GM12878 (cell line): ENCODE measurements at regions not wholly inside any gene's neighbourhood (a gene's known extent, or its start where the extent isn't known, plus 50 kb on each side); places are given as distances from the start of the nearest gene placed in this dataset.

Experiments
- ATAC-seq: fragments of 200-7000 bp; cut with Tn5 transposase; 3 replicates; pipeline ENCODE4 v1.9.1; 2020; ENCODE audit warnings: mild to moderate bottlenecking, moderate library complexity
- BruUV-seq: library from RNA; stranded (reverse); fragments of 400-500 nt; replicated peaks from 2 replicates; lab custom pipeline; 2021; lab: Mats Ljungman, UMichigan
- CTCF ChIA-PET: fragments of 300-600 bp; sonication (Branson Sonifier 250); formaldehyde crosslinking; extraction: SDS; loops from one replicate; lab custom pipeline; 2021; ENCODE audit warnings: inconsistent platforms; lab: Yijun Ruan, JAX
- POLR2A ChIA-PET: fragments of 350-600 bp; formaldehyde crosslinking; extraction: SDS; loops from one replicate; lab custom pipeline; 2021; ENCODE audit warnings: inconsistent platforms; lab: Charles Lee
- RAD21 ChIA-PET: fragments of 300-600 bp; sonication (Branson Sonifier 250); formaldehyde crosslinking; loops from one replicate; lab custom pipeline; 2023; ENCODE audit warnings: antibody characterized with exemption; ENCODE audit not compliant: unreplicated experiment; lab: Charles Lee
- SMC1A ChIA-PET: fragments of 300-600 bp; sonication (Branson Sonifier 250); formaldehyde crosslinking; loops from one replicate; lab custom pipeline; 2023; ENCODE audit not compliant: unreplicated experiment, uncharacterized antibody; lab: Charles Lee
- DNase-seq: peaks from one replicate; pipeline ENCODE4 v3.0.0-alpha.2; 2011; ENCODE audit warnings: low read depth, low spot score
- FAIRE-seq: peaks from 3 replicates; lab custom pipeline; 2011; peaks lifted over from hg19 to GRCh38; lab: Jason Lieb, UNC
- H2AFZ ChIP-seq: 2 replicates; pipeline ENCODE4 v1.6.0; 2011; ENCODE audit warnings: low read depth, low read length, control low read depth; ENCODE audit not compliant: control insufficient read depth
- H3K27ac ChIP-seq: 2 replicates; pipeline ENCODE4 v1.5.1; 2011; ENCODE audit warnings: control low read depth; ENCODE audit not compliant: control insufficient read depth, insufficient read depth
- H3K27me3 ChIP-seq, 2 experiments: replicated peaks in 1 of 2; 2 replicates each; pipeline versions ENCODE4 v1.6.0 to v1.6.1; 2011; ENCODE audit warnings: low read length in 1 of 2; ENCODE audit not compliant: control insufficient read depth in 2 of 2, insufficient read depth in 2 of 2
- H3K36me3 ChIP-seq, 2 experiments: 2 replicates each; pipeline ENCODE4 v1.5.1; 2011; ENCODE audit warnings: low read length in 1 of 2; ENCODE audit not compliant: control insufficient read depth in 2 of 2, insufficient read depth in 2 of 2
- H3K4me1 ChIP-seq: 2 replicates; pipeline ENCODE4 v1.6.1; 2011; ENCODE audit warnings: mild to moderate bottlenecking, low read length, moderate library complexity, mixed read lengths; ENCODE audit not compliant: control insufficient read depth, insufficient read depth
- H3K4me2 ChIP-seq: 2 replicates; pipeline ENCODE4 v1.6.0; 2011; ENCODE audit warnings: control low read depth; ENCODE audit not compliant: control insufficient read depth, insufficient read depth
- H3K4me3 ChIP-seq: fragments of 200-600 bp; sonication (generic); 2 replicates; pipeline ENCODE4 v1.5.1; 2016
- H3K79me2 ChIP-seq: 2 replicates; pipeline ENCODE4 v1.6.0; 2011; ENCODE audit warnings: low read length; ENCODE audit not compliant: control insufficient read depth, insufficient read depth
- H3K9ac ChIP-seq: 2 replicates; pipeline ENCODE4 v1.8.0; 2011; ENCODE audit warnings: low read length, control low read depth, mixed read lengths; ENCODE audit not compliant: control insufficient read depth, insufficient read depth
- H3K9me3 ChIP-seq: replicated peaks from 3 replicates; pipeline ENCODE4 v1.5.1; 2011; ENCODE audit warnings: mild to moderate bottlenecking, low read length; ENCODE audit not compliant: control insufficient read depth, insufficient read depth
- H4K20me1 ChIP-seq: 2 replicates; pipeline ENCODE4 v1.6.0; 2011; ENCODE audit not compliant: control insufficient read depth, insufficient read depth
- ASH2L ChIP-seq: fragments of 300-600, 200-600 bp; sonication (generic); IDR thresholded peaks from 2 replicates; pipeline ENCODE4 v1.6.1; 2017; ENCODE audit warnings: low read depth, mild to moderate bottlenecking, borderline replicate concordance
- CEBPB ChIP-seq, 2 experiments: fragments of 150-350 bp in 1 of 2; IDR thresholded peaks; 2 replicates each; pipeline ENCODE4 v1.6.1; 2012 to 2014; ENCODE audit warnings: low read depth in 2 of 2, low read length in 2 of 2, borderline replicate concordance in 1 of 2, inconsistent platforms in 1 of 2
- EED ChIP-seq: sonication (generic); IDR thresholded peaks from 2 replicates; pipeline ENCODE4 v1.6.1; 2016; ENCODE audit warnings: antibody characterized with exemption, low read depth
- EGR1 ChIP-seq, 2 experiments: IDR thresholded peaks; 1 replicate in 1 of 2; 2 replicates in 1 of 2; pipeline ENCODE4 v1.6.1; 2011 to 2012; ENCODE audit warnings: low read depth in 2 of 2, low read length in 2 of 2, borderline replicate concordance in 1 of 2, mild to moderate bottlenecking in 1 of 2, moderate library complexity in 1 of 2
- EP300 ChIP-seq, 2 experiments: fragments of 150-350 bp in 1 of 2; IDR thresholded peaks; 2 replicates each; pipeline ENCODE4 v1.6.1; 2011 to 2012; ENCODE audit warnings: low read depth in 2 of 2, low read length in 2 of 2, borderline replicate concordance in 1 of 2, improper control_type of control experiment in 1 of 2, inconsistent platforms in 1 of 2; ENCODE audit not compliant: control insufficient read depth in 1 of 2
- ESRRA ChIP-seq: IDR thresholded peaks from 2 replicates; pipeline ENCODE4 v1.6.1; 2012; ENCODE audit warnings: mild to moderate bottlenecking, low read length, improper control_type of control experiment
- HDGF ChIP-seq: fragments of 450-650 bp; IDR thresholded peaks from 2 replicates; pipeline ENCODE4 v1.6.1; 2016; ENCODE audit warnings: antibody characterized with exemption
- IKZF1 ChIP-seq: fragments of 450-650 bp; conservative IDR thresholded peaks from 2 replicates; pipeline ENCODE4 v1.6.1; 2017; ENCODE audit warnings: antibody characterized with exemption, mild to moderate bottlenecking
- IRF4 ChIP-seq: IDR thresholded peaks from 2 replicates; pipeline ENCODE4 v1.6.1; 2011; ENCODE audit warnings: low read depth, low read length
- NFYA ChIP-seq: IDR thresholded peaks from 2 replicates; pipeline ENCODE4 v1.6.1; 2011; ENCODE audit warnings: low read depth, mild to moderate bottlenecking, low read length, improper control_type of control experiment, borderline replicate concordance
- NR2F1 ChIP-seq: fragments of 450-650 bp; conservative IDR thresholded peaks from 2 replicates; pipeline ENCODE4 v1.6.1; 2017; ENCODE audit warnings: mild to moderate bottlenecking
- PAX5 ChIP-seq: IDR thresholded peaks from 2 replicates; pipeline ENCODE4 v1.6.1; 2011; ENCODE audit warnings: low read depth, low read length, borderline replicate concordance
- PML ChIP-seq: IDR thresholded peaks from 2 replicates; pipeline ENCODE4 v1.6.1; 2012; ENCODE audit warnings: low read length, inconsistent platforms
- RBBP5 ChIP-seq: fragments of 200-600 bp; sonication (generic); conservative IDR thresholded peaks from 2 replicates; pipeline ENCODE4 v1.6.1; 2016
- SMAD1 ChIP-seq: fragments of 450-650 bp; IDR thresholded peaks from 2 replicates; pipeline ENCODE4 v1.6.1; 2018; ENCODE audit warnings: mild to moderate bottlenecking, low read depth; ENCODE audit not compliant: partially characterized antibody
- SREBF2 ChIP-seq: IDR thresholded peaks from 2 replicates; pipeline ENCODE4 v1.6.1; 2012; ENCODE audit warnings: mild to moderate bottlenecking, low read length
- SRF ChIP-seq, 2 experiments: IDR thresholded peaks; 2 replicates each; pipeline ENCODE4 v1.6.1; 2011; ENCODE audit warnings: low read depth in 2 of 2, low read length in 2 of 2, mild to moderate bottlenecking in 1 of 2, moderate library complexity in 1 of 2
- WRNIP1 ChIP-seq: IDR thresholded peaks from 2 replicates; pipeline ENCODE4 v1.6.1; 2011; ENCODE audit warnings: low read depth, low read length, improper control_type of control experiment, borderline replicate concordance
- WGBS: methylation state at CpG from one replicate; pipeline ENCODE4 v1.1.6; 2016; ENCODE audit warnings: low lambda C conversion rate; ENCODE audit not compliant: insufficient replicate concordance, insufficient coverage; ENCODE audit errors: missing lambda C conversion rate; 5-methylcytosine and 5-hydroxymethylcytosine counted together
- in situ Hi-C: fragments of 300-500 bp; cut with MboI; formaldehyde crosslinking; loops from 9 replicates; pipeline ENCODE4 v1.14.3; 2018; ENCODE audit warnings: mixed read lengths
- intact Hi-C: fragments of 100-400 bp; cut with micrococcal nuclease; formaldehyde crosslinking; loops from one replicate; pipeline ENCODE4 v1.14.2; 2022; ENCODE audit not compliant: unreplicated experiment
- TF ChIP-seq, protein P1 (sequence below): fragments of 150-350 bp; IDR thresholded peaks from 2 replicates; pipeline ENCODE4 v1.6.1; 2016; ENCODE audit warnings: low read depth, low read length
- TF ChIP-seq, protein P2 (sequence below): fragments of 450-650 bp; IDR thresholded peaks from 2 replicates; pipeline ENCODE4 v1.6.1; 2017; ENCODE audit warnings: mild to moderate bottlenecking

DNA sequence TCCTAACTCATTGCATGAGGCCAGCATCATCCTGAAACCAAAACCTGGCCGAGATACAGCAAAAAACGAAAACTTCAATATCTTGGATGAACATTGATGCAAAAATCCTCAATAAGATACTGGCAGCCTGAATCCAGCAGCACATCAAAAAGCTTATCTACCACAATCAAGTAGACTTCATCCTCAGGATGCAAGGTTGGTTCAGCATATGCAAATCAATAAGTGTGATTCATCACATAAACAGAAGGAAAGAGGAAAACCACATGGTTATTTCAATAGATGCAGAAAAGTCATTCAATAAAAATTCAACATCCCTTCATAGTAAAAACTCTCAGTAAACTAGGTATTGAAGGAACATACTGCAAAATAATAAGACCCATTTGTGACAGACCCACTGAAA is 56.5 kb upstream of the PPFIA2 start:
- BruUV-seq, result no TSS peak
- no peak overlapping the region for H3K9ac ChIP-seq
- no peak overlapping the region for H3K4me2 ChIP-seq
- DNase-seq (no peak), FAIRE-seq (no peak), ATAC-seq (no peak)
- WGBS, result 58% methylated on average over 2 of the region's 2 CpGs
- H3K36me3 ChIP-seq, result no peaks in the 10 kb centered on the region
- CTCF ChIA-PET, result no interaction called here
- POLR2A ChIA-PET, result no interaction called here
- H3K27me3 ChIP-seq, result no peaks in the 10 kb centered on the region
- intact Hi-C loops (no loop called here), in situ Hi-C loops (no loop called here)
- H3K9me3 ChIP-seq, result no peaks in the 10 kb centered on the region; the same call in 2 of the 3 replicates
- SMC1A ChIA-PET, result interaction anchor here (0.6 to 1.3 kb wide), 3 partner anchors 9 to 357 kb away, joined by 3 read pairs; no protein-coding TSS in a partner anchor
- H2AFZ ChIP-seq, result no peak overlapping the region
- H3K79me2 ChIP-seq, result no peaks in the 10 kb centered on the region
- H3K4me3 ChIP-seq, result no peak overlapping the region
- no peak overlapping the region for H3K27ac ChIP-seq
- no peak for TF ChIP-seq HDGF
- no peak for TF ChIP-seq PML
- TF ChIP-seq, protein P1, sequence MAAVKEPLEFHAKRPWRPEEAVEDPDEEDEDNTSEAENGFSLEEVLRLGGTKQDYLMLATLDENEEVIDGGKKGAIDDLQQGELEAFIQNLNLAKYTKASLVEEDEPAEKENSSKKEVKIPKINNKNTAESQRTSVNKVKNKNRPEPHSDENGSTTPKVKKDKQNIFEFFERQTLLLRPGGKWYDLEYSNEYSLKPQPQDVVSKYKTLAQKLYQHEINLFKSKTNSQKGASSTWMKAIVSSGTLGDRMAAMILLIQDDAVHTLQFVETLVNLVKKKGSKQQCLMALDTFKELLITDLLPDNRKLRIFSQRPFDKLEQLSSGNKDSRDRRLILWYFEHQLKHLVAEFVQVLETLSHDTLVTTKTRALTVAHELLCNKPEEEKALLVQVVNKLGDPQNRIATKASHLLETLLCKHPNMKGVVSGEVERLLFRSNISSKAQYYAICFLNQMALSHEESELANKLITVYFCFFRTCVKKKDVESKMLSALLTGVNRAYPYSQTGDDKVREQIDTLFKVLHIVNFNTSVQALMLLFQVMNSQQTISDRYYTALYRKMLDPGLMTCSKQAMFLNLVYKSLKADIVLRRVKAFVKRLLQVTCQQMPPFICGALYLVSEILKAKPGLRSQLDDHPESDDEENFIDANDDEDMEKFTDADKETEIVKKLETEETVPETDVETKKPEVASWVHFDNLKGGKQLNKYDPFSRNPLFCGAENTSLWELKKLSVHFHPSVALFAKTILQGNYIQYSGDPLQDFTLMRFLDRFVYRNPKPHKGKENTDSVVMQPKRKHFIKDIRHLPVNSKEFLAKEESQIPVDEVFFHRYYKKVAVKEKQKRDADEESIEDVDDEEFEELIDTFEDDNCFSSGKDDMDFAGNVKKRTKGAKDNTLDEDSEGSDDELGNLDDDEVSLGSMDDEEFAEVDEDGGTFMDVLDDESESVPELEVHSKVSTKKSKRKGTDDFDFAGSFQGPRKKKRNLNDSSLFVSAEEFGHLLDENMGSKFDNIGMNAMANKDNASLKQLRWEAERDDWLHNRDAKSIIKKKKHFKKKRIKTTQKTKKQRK, result no peak
- TF ChIP-seq SRF (IDR thresholded peaks at IDR 0.05; ENCODE audit: low read depth in 2 of 2, low read length in 2 of 2), result no peak
- no peak for TF ChIP-seq ASH2L
- TF ChIP-seq RBBP5, result no peak
- TF ChIP-seq IRF4, result no peak
- TF ChIP-seq IKZF1, result no peak
- TF ChIP-seq NR2F1, result no peak
- TF ChIP-seq SMAD1, result no peak
- TF ChIP-seq SREBF2, result no peak
- TF ChIP-seq EED, result no peak
- TF ChIP-seq NFYA, result no peak
- no peak for TF ChIP-seq EGR1 (IDR thresholded peaks at IDR 0.05; ENCODE audit: borderline replicate concordance in 1 of 2, low read depth in 2 of 2, low read length in 2 of 2)
- TF ChIP-seq ESRRA, result no peak
- TF ChIP-seq, protein P2, sequence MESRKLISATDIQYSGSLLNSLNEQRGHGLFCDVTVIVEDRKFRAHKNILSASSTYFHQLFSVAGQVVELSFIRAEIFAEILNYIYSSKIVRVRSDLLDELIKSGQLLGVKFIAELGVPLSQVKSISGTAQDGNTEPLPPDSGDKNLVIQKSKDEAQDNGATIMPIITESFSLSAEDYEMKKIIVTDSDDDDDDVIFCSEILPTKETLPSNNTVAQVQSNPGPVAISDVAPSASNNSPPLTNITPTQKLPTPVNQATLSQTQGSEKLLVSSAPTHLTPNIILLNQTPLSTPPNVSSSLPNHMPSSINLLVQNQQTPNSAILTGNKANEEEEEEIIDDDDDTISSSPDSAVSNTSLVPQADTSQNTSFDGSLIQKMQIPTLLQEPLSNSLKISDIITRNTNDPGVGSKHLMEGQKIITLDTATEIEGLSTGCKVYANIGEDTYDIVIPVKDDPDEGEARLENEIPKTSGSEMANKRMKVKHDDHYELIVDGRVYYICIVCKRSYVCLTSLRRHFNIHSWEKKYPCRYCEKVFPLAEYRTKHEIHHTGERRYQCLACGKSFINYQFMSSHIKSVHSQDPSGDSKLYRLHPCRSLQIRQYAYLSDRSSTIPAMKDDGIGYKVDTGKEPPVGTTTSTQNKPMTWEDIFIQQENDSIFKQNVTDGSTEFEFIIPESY, result no peak
- TF ChIP-seq WRNIP1, result no peak
- no peak for TF ChIP-seq CEBPB (IDR thresholded peaks at IDR 0.05; ENCODE audit: borderline replicate concordance in 1 of 2, low read depth in 2 of 2, low read length in 2 of 2)
- TF ChIP-seq EP300 (IDR thresholded peaks at IDR 0.05; ENCODE audit: borderline replicate concordance in 1 of 2, control insufficient read depth in 1 of 2, low read depth in 2 of 2, low read length in 2 of 2), result no peak
- no peak for TF ChIP-seq PAX5
- no peaks in the 10 kb centered on the region for H4K20me1 ChIP-seq
- RAD21 ChIA-PET, result interaction anchor here (0.6 kb wide), 1 partner anchor 618 kb away, joined by 3 read pairs; no protein-coding TSS in a partner anchor
- no peaks in the 10 kb centered on the region for H3K4me1 ChIP-seq
